Progenitor cell of endocrine pancreas (in vitro differentiated cells): ENCODE measurements at regions not wholly inside any gene's neighbourhood (a gene's known extent, or its start where the extent isn't known, plus 50 kb on each side); places are given as distances from the start of the nearest gene placed in this dataset.

ENCODE experiments used
- DNase-seq: peaks from one replicate; pipeline ENCODE4 v3.0.0; 2021; ENCODE audit warnings: low spot score; ENCODE audit not compliant: unreplicated experiment
- H3K27ac Mint-ChIP-seq: 2 replicates; pipeline ENCODE4 v1.8.0; 2021; ENCODE audit warnings: mild to moderate bottlenecking, moderate library complexity, mixed read lengths
- H3K27me3 Mint-ChIP-seq: 2 replicates; pipeline ENCODE4 v1.8.0; 2021; ENCODE audit warnings: mixed read lengths
- H3K36me3 Mint-ChIP-seq: 2 replicates; pipeline ENCODE4 v1.8.0; 2022; ENCODE audit warnings: mixed read lengths; ENCODE audit not compliant: insufficient read depth
- H3K4me1 Mint-ChIP-seq: 2 replicates; pipeline ENCODE4 v1.8.0; 2021; ENCODE audit warnings: low read depth, mixed read lengths
- H3K4me3 Mint-ChIP-seq: 2 replicates; pipeline ENCODE4 v1.8.0; 2021; ENCODE audit warnings: low read depth, mild to moderate bottlenecking, moderate library complexity, mixed read lengths
- H3K9me3 Mint-ChIP-seq: 2 replicates; pipeline ENCODE4 v1.8.0; 2021; ENCODE audit warnings: low read depth, mixed read lengths
- CTCF ChIP-seq: fragments of 200-600 bp; sonication (generic); IDR thresholded peaks from one replicate; pipeline ENCODE4 v1.5.0; 2021; ENCODE audit warnings: antibody characterized with exemption, mild to moderate bottlenecking; ENCODE audit not compliant: unreplicated experiment

DNA sequence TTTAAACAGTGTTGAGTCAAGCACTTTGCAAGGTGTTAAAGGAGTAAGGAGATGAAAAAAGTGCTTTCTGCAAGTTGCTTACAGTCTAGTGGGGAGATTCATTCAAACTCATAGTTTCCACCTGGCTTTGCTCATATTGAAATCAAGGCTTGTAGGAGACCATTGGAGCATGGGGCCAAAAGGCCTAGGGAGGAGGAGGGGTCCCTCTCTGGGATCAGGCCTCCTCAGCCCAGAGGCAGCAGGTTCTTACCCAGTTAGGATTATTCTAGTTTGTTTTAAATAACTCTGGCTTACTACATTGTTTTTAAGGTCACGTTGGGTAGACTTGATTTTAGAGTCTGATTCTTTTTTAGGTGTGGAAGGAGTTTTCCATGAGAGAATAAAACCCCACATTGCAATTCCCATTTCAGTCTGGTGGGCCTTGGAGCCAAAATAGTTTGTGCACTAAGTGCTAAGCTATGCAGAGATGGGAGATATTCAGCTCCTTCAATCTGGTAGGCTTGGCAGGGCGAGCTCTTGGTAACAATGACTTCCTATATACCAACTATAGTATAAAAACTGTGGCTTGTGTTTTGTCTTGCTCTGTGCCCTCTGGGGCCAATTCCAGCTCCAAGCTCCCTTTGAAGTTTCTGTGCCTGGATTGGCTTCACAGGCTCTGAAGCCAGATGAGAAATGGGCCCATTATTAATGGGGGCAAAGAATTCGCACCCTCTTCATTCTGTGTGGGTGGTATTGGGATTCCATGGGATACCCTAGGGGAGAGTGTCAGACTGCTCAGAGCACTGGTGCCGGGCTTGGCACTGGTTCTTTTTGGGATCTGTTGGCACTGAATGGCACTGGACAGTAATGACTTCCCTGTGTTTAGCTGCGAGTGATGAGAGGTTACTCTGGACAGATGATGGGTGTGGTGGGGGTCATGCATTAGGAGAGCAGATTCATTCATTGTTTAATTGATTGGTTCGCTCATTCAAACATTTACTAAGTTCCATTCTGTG, 301.1 kb downstream of the MYCN start:
- no peak for TF ChIP-seq CTCF
- Mint-ChIP-seq H3K27ac (no peak overlapping the region), H3K36me3 (no peaks in the 10 kb centered on the region), H3K9me3 (no peaks in the 10 kb centered on the region), H3K4me1 (peaks cover 12% of the 10 kb centered on the region), H3K27me3 (peaks cover 19% of the 10 kb centered on the region), H3K4me3 (no peak overlapping the region)
- DNase-seq: no peak

- peaks cover 14% of the 10 kb centered on the region for H3K4me1 Mint-ChIP-seq
- no peak overlapping the region for H3K27ac Mint-ChIP-seq
- no peak for DNase-seq
- no peak overlapping the region for H3K4me3 Mint-ChIP-seq
- TF ChIP-seq CTCF: no peak
- peaks cover 13% of the 10 kb centered on the region for H3K27me3 Mint-ChIP-seq
- peaks cover under 1% of the 10 kb centered on the region for H3K9me3 Mint-ChIP-seq
- H3K36me3 Mint-ChIP-seq: no peaks in the 10 kb centered on the region
Measured at GRCh38 chr2:16240402-16240801, 300.1 kb downstream of the MYCN start.

- TF ChIP-seq CTCF: no peak
- no peak for DNase-seq
- Mint-ChIP-seq H3K4me1 (peaks cover 16% of the 10 kb centered on the region), H3K27me3 (peaks cover 7% of the 10 kb centered on the region), H3K4me3 (no peak overlapping the region), H3K27ac (no peak overlapping the region), H3K36me3 (no peaks in the 10 kb centered on the region), H3K9me3 (peaks cover 3% of the 10 kb centered on the region)
Measured at GRCh38 chr2:16239296-16239850, 299.0 kb downstream of the MYCN start.

DNA sequence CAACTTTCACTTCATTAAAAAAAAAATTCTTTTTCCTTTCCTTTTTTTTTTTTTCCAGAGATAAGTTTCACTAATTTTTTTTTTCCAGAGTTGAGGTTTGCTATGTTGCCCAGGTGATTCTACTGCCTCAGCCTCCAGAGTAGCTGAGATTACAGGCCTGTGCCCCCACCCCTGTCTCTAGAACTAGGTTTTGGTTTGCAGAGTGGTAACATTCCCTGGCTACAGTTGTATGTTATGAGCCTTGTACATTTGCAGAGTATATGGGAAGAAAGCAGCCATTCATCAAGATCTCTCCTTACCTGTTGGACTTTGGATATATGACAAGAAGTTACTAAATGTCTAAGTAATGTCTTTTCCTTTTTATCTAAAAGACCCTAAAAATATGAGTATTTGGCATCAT, 298.4 kb downstream of the MYCN start:
- no peak overlapping the region for H3K27ac Mint-ChIP-seq
- H3K36me3 Mint-ChIP-seq: no peaks in the 10 kb centered on the region
- peaks cover 3% of the 10 kb centered on the region for H3K9me3 Mint-ChIP-seq
- H3K4me1 Mint-ChIP-seq: peaks cover 16% of the 10 kb centered on the region
- H3K4me3 Mint-ChIP-seq: no peak overlapping the region
- H3K27me3 Mint-ChIP-seq: peaks cover 7% of the 10 kb centered on the region
- DNase-seq: no peak
- no peak for TF ChIP-seq CTCF

DNA sequence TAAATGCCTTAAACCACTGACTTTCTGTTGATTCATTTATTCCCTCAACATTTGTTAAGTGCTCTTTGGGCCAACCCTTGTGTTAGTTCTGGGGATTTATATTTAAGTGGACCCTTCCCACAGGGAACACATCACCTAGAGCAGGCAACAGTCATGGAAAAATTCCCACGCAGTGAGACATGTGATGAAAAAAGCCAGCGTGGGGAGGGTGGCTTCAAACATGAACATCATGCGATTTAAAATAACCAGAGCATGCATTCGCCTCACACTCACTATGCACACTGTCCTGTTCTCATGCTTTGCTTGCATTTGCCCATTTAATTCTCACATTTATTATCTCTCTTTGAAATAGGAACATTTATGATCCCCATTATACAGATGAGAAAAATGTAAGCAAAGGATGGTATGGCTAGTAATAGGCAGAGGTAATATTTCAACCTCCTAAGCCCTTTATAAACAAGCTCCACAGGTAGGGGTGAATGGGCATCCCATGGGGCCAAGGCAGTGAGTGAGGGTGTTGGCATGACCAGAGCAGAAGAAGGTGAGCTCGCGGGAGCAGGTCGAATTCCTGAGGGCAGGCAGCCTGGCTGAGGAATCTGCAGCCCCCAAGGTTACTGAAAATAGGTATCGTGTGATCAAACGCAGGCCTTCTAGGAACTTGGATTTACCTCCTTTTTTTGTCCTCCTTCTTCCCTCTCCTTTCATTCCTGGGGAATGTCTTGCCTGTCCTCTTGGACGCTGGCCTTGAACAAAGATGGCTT, 297.8 kb downstream of the MYCN start:
- DNase-seq: no peak
- no peaks in the 10 kb centered on the region for H3K36me3 Mint-ChIP-seq
- H3K4me3 Mint-ChIP-seq: no peak overlapping the region
- H3K4me1 Mint-ChIP-seq: peaks cover 16% of the 10 kb centered on the region
- no peak overlapping the region for H3K27ac Mint-ChIP-seq
- peaks cover 7% of the 10 kb centered on the region for H3K27me3 Mint-ChIP-seq
- no peak for TF ChIP-seq CTCF
- H3K9me3 Mint-ChIP-seq: peaks cover 3% of the 10 kb centered on the region
